GM12865 (cell line): ENCODE measurements at regions not wholly inside any gene's neighbourhood (a gene's known extent, or its start where the extent isn't known, plus 50 kb on each side); places are given as distances from the start of the nearest gene placed in this dataset.

Experiments
- DNase-seq: peaks from one replicate; pipeline ENCODE4 v3.0.0; 2010; ENCODE audit warnings: low read depth
- H3K4me3 ChIP-seq: 2 replicates; pipeline ENCODE4 v1.5.1; 2011; ENCODE audit warnings: mild to moderate bottlenecking, low read depth, low read length, control low read depth
- TF ChIP-seq, protein P1 (sequence below): IDR thresholded peaks from 2 replicates; pipeline ENCODE4 v1.5.1; 2011; ENCODE audit warnings: low read length, control low read depth, low read depth, inconsistent platforms; ENCODE audit not compliant: insufficient read depth; ENCODE audit errors: missing control alignments

DNA sequence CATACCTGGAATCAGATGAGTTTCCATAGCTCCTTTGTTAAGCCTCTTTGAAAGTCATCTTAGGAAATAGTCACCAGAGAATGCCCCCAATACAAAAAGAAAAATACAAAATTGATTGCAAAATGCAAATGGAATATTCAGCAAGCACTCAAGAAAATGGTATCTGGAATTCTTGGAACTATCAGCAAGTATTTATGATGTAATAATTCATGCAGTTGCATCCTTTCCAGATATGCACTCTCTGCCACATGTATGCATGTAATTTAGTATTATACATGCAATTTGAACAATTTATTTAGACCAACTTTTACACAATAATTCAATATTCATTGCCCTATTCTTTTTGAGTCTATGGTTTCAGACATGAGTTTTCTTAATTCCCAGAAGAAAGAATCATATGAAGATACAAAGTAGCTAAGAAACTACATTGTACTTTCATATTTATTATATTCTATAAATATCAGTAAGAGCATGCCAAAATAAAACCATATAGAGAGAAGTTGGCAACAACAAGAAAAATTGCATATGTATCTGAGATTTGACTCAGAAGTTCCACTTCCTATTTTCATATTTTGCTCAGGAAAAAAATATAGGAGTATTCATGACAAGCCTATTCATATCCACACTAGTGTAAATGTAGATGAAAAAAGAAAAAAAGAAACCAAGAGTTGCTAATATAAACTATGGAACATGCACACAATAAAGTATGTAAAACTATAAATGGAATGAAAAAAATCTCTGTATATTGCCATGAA lies 338.5 kb downstream of the SEMA3D start:
- TF ChIP-seq, protein P1, sequence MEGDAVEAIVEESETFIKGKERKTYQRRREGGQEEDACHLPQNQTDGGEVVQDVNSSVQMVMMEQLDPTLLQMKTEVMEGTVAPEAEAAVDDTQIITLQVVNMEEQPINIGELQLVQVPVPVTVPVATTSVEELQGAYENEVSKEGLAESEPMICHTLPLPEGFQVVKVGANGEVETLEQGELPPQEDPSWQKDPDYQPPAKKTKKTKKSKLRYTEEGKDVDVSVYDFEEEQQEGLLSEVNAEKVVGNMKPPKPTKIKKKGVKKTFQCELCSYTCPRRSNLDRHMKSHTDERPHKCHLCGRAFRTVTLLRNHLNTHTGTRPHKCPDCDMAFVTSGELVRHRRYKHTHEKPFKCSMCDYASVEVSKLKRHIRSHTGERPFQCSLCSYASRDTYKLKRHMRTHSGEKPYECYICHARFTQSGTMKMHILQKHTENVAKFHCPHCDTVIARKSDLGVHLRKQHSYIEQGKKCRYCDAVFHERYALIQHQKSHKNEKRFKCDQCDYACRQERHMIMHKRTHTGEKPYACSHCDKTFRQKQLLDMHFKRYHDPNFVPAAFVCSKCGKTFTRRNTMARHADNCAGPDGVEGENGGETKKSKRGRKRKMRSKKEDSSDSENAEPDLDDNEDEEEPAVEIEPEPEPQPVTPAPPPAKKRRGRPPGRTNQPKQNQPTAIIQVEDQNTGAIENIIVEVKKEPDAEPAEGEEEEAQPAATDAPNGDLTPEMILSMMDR = no peak
- DNase-seq = no peak
- no peak overlapping the region for H3K4me3 ChIP-seq

DNA sequence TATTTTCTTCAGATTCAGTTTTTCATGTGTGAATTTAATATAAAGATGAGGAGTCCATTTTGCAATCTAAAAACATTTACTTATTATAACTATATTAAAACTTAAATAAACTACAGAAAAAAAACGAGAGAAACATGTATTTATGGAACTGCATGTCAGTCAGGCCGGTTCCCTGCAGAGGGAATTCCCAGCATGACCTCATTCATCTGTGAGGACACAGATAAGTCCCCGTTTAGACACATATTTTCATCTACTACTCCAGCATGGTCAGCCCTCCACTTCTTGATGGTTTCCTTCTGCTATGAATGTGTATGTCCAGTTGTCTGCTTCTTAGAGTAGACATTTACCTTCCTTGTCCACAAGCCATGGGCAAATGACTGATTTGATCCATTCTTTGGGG lies 339.1 kb downstream of the SEMA3D start:
- peak; percentile 18 for DNase-seq
- no peak overlapping the region for H3K4me3 ChIP-seq
- TF ChIP-seq, protein P1 = no peak

DNA sequence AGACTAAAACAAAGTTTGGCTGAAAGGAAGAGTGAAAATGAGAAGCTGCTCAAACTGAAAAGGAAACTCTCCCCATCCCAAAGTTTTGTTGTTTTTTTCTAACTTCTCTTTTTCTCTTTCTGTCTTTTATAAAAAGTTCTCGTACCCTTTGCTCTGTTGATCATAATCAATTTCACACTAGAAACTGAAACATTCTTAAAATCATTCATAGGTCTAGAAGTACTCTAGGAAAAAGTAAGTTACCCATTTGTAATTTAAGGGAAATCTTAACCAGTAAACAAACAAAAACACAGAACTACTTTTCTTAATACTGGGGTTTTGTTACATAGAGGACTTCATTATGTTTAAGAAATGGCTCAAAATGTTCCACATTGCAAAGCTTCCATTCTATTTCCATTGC lies 339.8 kb downstream of the SEMA3D start:
- no peak overlapping the region for H3K4me3 ChIP-seq
- TF ChIP-seq, protein P1 = no peak
- DNase-seq = no peak

DNA sequence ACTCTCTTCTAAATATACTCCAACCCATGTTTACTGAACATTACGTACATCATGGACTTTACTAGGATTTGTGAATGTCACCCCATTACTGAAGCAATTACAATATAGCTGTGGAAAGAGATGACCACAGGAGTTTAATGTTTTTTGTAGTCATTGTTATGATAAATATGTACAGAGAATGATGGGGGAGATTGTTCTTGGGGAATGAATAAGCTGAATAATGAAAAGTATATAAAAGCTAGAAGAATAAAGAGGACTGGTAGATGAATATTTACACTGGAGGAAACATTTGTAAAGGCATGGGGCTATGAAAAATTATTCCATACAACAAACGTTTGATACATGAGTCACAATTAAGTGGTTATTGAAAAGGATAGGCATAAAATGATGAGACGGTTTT lies 340.9 kb downstream of the SEMA3D start:
- H3K4me3 ChIP-seq = no peak overlapping the region
- DNase-seq = no peak
- TF ChIP-seq, protein P1 = no peak

DNA sequence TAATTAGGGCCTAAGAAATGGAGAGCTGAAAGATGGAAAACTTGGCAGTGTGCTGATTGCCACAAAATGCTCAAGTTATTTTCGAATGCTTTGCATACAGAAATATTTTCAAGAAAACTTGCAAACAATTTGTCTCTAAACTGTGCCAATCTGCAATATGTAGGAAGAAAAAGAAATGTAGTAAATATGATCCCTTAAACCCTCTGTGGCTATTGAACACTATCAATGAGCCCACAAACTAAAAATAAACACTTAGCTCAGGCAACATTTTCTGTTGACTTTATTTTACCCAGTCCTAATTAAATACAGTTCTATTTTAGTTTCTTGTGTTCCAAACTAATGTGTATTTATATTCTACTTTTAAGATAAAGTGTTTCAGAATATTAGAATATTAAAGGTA lies 342.1 kb downstream of the SEMA3D start:
- TF ChIP-seq, protein P1 = no peak
- DNase-seq = no peak

DNA sequence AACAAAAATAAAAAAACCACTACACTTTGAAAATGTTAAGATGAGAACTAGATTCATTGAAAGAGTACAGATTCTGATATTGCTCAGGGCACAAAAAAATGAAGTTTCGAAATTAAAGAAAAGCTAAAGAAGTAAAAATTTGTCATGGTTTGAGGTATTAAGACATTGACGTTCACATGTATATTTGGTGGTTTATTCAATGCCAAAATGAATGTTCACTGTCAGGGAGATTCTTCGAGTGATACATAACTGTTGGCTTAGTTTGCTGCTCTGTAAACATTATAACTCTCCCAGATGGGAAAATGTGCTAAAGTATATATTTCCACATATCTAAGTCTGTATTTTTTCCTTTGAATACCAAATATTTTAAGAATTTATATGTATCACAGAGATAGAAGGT lies 345.0 kb downstream of the SEMA3D start:
- no peak for DNase-seq
- H3K4me3 ChIP-seq = no peak overlapping the region
- TF ChIP-seq, protein P1 = no peak

More for the DNA sequence above, 342.1 kb downstream of the SEMA3D start:
- no peak overlapping the region for H3K4me3 ChIP-seq

DNA sequence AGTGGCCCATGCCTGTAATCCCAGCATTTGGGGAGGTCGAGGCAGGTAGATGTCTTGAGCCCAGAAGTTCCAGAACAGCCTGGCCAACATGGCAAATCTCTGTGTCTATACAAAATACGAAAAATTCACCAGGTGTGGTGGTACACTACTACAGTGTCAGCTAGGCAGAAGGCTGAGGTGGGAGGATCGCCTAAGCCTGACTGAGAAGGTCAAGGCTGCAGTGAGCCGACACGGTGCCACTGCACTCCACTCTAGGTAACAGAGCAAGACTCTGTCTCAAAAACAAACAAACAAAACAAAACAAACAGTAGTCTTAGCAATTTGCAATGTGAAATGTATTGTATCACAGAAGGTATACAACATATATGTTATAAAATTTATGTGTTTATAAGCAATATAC lies 348.0 kb downstream of the SEMA3D start:
- no peak for DNase-seq
- TF ChIP-seq, protein P1 = no peak
- no peak overlapping the region for H3K4me3 ChIP-seq
